WTC11 (cell line): ENCODE measurements at regions not wholly inside any gene's neighbourhood (a gene's known extent, or its start where the extent isn't known, plus 50 kb on each side); places are given as distances from the start of the nearest gene placed in this dataset.

Source experiments
- ATAC-seq: fragments of 200-7000 bp; cut with Tn5 transposase; 2 replicates; pipeline ENCODE4 v1.10.0; 2021; ENCODE audit warnings: mild to moderate bottlenecking, moderate library complexity
- CTCF ChIA-PET: fragments of 300-600 bp; sonication (Branson Sonifier 250); formaldehyde crosslinking; loops from one replicate; lab custom pipeline; 2021; ENCODE audit warnings: antibody characterized with exemption; lab: Charles Lee
- POLR2A ChIA-PET: fragments of 350-600 bp; sonication (Branson Sonifier 250); formaldehyde crosslinking; loops from one replicate; lab custom pipeline; 2021; ENCODE audit warnings: antibody characterized with exemption; lab: Charles Lee
- DNase-seq: peaks from one replicate; pipeline ENCODE4 v3.0.0; 2021; ENCODE audit warnings: low spot score
- H3K27ac Mint-ChIP-seq: 2 replicates; pipeline ENCODE4 v1.8.0; 2021; ENCODE audit warnings: mixed read lengths
- H3K27me3 Mint-ChIP-seq: 2 replicates; pipeline ENCODE4 v1.8.0; 2021; ENCODE audit warnings: low read depth, mild to moderate bottlenecking, moderate library complexity, mixed read lengths
- H3K36me3 Mint-ChIP-seq: 2 replicates; pipeline ENCODE4 v1.8.0; 2021; ENCODE audit warnings: mixed read lengths
- H3K4me1 Mint-ChIP-seq: 2 replicates; pipeline ENCODE4 v1.8.0; 2022; ENCODE audit warnings: mixed read lengths
- H3K4me3 Mint-ChIP-seq: 2 replicates; pipeline ENCODE4 v1.8.0; 2021; ENCODE audit warnings: mild to moderate bottlenecking, moderate library complexity, mixed read lengths
- H3K9me3 Mint-ChIP-seq: 2 replicates; pipeline ENCODE4 v1.8.0; 2021; ENCODE audit warnings: mixed read lengths
- ATF6 ChIP-seq: sonication (generic); formaldehyde crosslinking; IDR thresholded peaks from 2 replicates; pipeline ENCODE4 v1.8.1; 2023; ENCODE audit warnings: mild to moderate bottlenecking, missing genetic modification reagents
- CBFB ChIP-seq: sonication (generic); formaldehyde crosslinking; IDR thresholded peaks from 2 replicates; pipeline ENCODE4 v1.8.1; 2022; ENCODE audit warnings: mild to moderate bottlenecking, low read depth, missing genetic modification reagents
- EMX1 ChIP-seq: fragments of 250-450 bp; sonication (Bioruptor Pico); IDR thresholded peaks from 2 replicates; pipeline ENCODE4 v1.8.0; 2021; ENCODE audit warnings: mild to moderate bottlenecking
- ERG ChIP-seq: fragments of 250-450 bp; sonication (Bioruptor Pico); IDR thresholded peaks from 2 replicates; pipeline ENCODE4 v1.8.0; 2021; ENCODE audit warnings: mild to moderate bottlenecking
- IRF1 ChIP-seq: sonication (generic); formaldehyde crosslinking; IDR thresholded peaks from 2 replicates; pipeline ENCODE4 v1.8.0; 2023; ENCODE audit warnings: missing genetic modification reagents
- MAX ChIP-seq: sonication (generic); formaldehyde crosslinking; IDR thresholded peaks from 2 replicates; pipeline ENCODE4 v1.8.0; 2022; ENCODE audit warnings: mild to moderate bottlenecking, missing genetic modification reagents
- NFATC4 ChIP-seq: fragments of 250-450 bp; sonication (Bioruptor Pico); IDR thresholded peaks from 2 replicates; pipeline ENCODE4 v1.9.0; 2021; ENCODE audit warnings: mild to moderate bottlenecking
- NFYB ChIP-seq: sonication (generic); formaldehyde crosslinking; conservative IDR thresholded peaks from 2 replicates; pipeline ENCODE4 v1.8.0; 2022; ENCODE audit warnings: low read depth, missing genetic modification reagents
- NR1H2 ChIP-seq: sonication (generic); formaldehyde crosslinking; IDR thresholded peaks from 2 replicates; pipeline ENCODE4 v1.9.0; 2021; ENCODE audit warnings: mild to moderate bottlenecking, moderate library complexity, missing genetic modification reagents
- RORB ChIP-seq: fragments of 250-450 bp; sonication (Bioruptor Pico); IDR thresholded peaks from 2 replicates; pipeline ENCODE4 v1.9.0; 2021; ENCODE audit warnings: mild to moderate bottlenecking
- SMAD3 ChIP-seq: sonication (generic); formaldehyde crosslinking; IDR thresholded peaks from 2 replicates; pipeline ENCODE4 v1.8.0; 2022; ENCODE audit warnings: missing genetic modification reagents, mild to moderate bottlenecking, borderline replicate concordance
- SP1 ChIP-seq: sonication (generic); formaldehyde crosslinking; conservative IDR thresholded peaks from 2 replicates; pipeline ENCODE4 v1.8.1; 2022; ENCODE audit warnings: missing genetic modification reagents
- TCF7 ChIP-seq: sonication (generic); formaldehyde crosslinking; IDR thresholded peaks from 2 replicates; pipeline ENCODE4 v1.8.0; 2022; ENCODE audit warnings: mild to moderate bottlenecking, low read depth, missing genetic modification reagents, moderate library complexity
- ZBTB43 ChIP-seq: sonication (generic); formaldehyde crosslinking; IDR thresholded peaks from 2 replicates; pipeline ENCODE4 v1.8.1; 2023; ENCODE audit warnings: mild to moderate bottlenecking, missing genetic modification reagents
- ZNF263 ChIP-seq: sonication (generic); formaldehyde crosslinking; IDR thresholded peaks from 2 replicates; pipeline ENCODE4 v1.8.1; 2022; ENCODE audit warnings: low read depth, mild to moderate bottlenecking, moderate library complexity, missing genetic modification reagents
- ZNF425 ChIP-seq: fragments of 250-450 bp; sonication (Bioruptor Pico); conservative IDR thresholded peaks from 2 replicates; pipeline ENCODE4 v1.9.0; 2021; ENCODE audit warnings: mild to moderate bottlenecking
- ZNF532 ChIP-seq: fragments of 250-450 bp; sonication (Bioruptor Pico); IDR thresholded peaks from 2 replicates; pipeline ENCODE4 v1.9.0; 2021; ENCODE audit warnings: mild to moderate bottlenecking, borderline replicate concordance
- TF ChIP-seq, protein P1 (sequence below): sonication (generic); formaldehyde crosslinking; conservative IDR thresholded peaks from 2 replicates; pipeline ENCODE4 v1.8.1; 2023; ENCODE audit warnings: mild to moderate bottlenecking, low read depth, missing genetic modification reagents, moderate library complexity

DNA sequence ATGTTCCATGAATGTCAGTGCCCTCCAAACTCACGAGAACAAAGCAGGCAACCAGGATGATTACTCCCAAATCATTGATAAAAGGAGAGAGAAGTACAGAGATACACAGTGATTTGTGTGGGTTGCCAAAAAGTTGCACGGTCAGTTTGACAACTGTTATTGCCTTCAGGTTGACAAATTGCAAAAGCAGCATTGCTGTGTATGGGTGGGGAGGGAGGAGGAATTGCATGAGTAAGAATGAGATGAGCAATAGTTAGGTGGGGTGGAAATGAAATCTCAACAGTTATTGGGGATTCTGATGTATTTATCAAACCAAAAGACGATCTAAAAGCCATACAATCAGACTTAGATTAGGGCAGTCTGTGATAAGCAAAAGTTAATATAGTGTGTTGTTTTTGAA, 93.7 kb downstream of the NTMT2 start (continued):
- TF ChIP-seq ERG (CRISPR knock-in tag) (no peak), IRF1 (CRISPR knock-in tag) (no peak), NFATC4 (CRISPR knock-in tag) (no peak)

DNA sequence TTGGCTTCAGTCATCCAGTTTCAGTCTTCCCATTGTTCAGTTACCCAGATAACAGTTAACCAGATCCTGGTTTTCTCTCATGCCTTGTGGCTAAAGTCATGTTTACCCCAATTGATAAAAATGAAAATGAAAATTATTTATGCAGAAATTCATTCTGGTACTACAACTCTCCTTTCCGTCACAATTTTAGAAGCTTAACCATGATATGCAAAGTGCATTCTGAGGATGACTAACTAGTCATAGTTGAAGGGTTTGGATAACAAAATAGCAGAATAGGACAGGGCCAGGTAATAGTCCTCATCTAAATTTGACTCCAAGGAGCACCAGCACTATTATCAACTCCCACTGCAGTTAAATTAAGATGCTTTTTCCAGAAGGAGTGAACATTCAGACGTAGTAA, 94.7 kb downstream of the NTMT2 start:
- CTCF ChIA-PET, result no interaction called here
- Mint-ChIP-seq H3K27me3 (no peaks in the 10 kb centered on the region), H3K27ac (no peak overlapping the region), H3K36me3 (no peaks in the 10 kb centered on the region), H3K9me3 (no peaks in the 10 kb centered on the region)
- TF ChIP-seq, protein P1, sequence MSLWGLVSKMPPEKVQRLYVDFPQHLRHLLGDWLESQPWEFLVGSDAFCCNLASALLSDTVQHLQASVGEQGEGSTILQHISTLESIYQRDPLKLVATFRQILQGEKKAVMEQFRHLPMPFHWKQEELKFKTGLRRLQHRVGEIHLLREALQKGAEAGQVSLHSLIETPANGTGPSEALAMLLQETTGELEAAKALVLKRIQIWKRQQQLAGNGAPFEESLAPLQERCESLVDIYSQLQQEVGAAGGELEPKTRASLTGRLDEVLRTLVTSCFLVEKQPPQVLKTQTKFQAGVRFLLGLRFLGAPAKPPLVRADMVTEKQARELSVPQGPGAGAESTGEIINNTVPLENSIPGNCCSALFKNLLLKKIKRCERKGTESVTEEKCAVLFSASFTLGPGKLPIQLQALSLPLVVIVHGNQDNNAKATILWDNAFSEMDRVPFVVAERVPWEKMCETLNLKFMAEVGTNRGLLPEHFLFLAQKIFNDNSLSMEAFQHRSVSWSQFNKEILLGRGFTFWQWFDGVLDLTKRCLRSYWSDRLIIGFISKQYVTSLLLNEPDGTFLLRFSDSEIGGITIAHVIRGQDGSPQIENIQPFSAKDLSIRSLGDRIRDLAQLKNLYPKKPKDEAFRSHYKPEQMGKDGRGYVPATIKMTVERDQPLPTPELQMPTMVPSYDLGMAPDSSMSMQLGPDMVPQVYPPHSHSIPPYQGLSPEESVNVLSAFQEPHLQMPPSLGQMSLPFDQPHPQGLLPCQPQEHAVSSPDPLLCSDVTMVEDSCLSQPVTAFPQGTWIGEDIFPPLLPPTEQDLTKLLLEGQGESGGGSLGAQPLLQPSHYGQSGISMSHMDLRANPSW (CRISPR knock-in tag), result no peak
- TF ChIP-seq ATF6 (CRISPR knock-in tag), result no peak
- no peak for TF ChIP-seq NFYB
- no peak for TF ChIP-seq EMX1 (CRISPR knock-in tag)
- TF ChIP-seq NR1H2, result no peak
- no peak for TF ChIP-seq ZNF263 (CRISPR knock-in tag)
- no peak for TF ChIP-seq CBFB (CRISPR knock-in tag)
- TF ChIP-seq TCF7, result no peak
- TF ChIP-seq SP1 (CRISPR knock-in tag), result no peak
- TF ChIP-seq MAX, result no peak
- no peak for TF ChIP-seq ZBTB43 (CRISPR knock-in tag)
- no peak for TF ChIP-seq ZNF425
- TF ChIP-seq RORB (CRISPR knock-in tag), result no peak
- no peak for TF ChIP-seq ZNF532 (CRISPR knock-in tag)
- TF ChIP-seq SMAD3 (CRISPR knock-in tag), result no peak
- TF ChIP-seq, all 79 proteins: peak for 0
- peaks cover 11% of the 10 kb centered on the region for H3K4me1 Mint-ChIP-seq
- no peak for ATAC-seq
- POLR2A ChIA-PET, result no interaction called here
- no peak overlapping the region for H3K4me3 Mint-ChIP-seq
- no peak for DNase-seq
